ENCODE measurements at regions not wholly inside any gene's neighbourhood (a gene's known extent, or its start where the extent isn't known, plus 50 kb on each side); places are given as distances from the start of the nearest gene placed in this dataset.

DNA sequence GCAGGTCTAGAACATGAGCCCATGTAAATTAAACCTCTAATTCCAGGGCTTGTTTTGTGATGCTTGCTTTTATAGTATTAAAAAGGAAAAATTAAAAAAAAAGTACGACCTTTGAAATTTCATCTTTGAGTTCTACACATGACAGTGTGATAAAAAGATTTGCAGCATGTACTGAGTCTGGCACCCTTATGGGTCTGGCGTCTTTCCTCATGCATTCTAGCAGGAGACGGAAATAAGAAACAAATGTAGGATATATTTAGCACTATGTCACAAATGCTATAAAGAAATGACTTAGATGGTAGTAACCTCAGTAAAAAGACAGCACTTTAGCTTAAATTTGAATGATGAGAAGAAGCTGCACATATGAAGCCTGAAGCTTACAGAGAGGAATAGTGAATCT lies 1474.3 kb upstream of the CDH6 start:
- H3K23ac ChIP-seq (ENCODE audit: insufficient read length, low read depth, low read length) = no peak overlapping the region
- H3K4me2 ChIP-seq (ENCODE audit: insufficient read depth, insufficient read length, low read length) = no peak overlapping the region
- no peak overlapping the region for H2BK120ac ChIP-seq (ENCODE audit: low read depth, low read length, poor library complexity, severe bottlenecking)
- H2BK5ac ChIP-seq (ENCODE audit: insufficient read length, low read length) = no peak overlapping the region
- H3K18ac ChIP-seq (ENCODE audit: insufficient read length, low read depth, low read length) = no peak overlapping the region
- H2BK20ac ChIP-seq (ENCODE audit: low read depth, low read length, poor library complexity, severe bottlenecking) = no peak overlapping the region
- no peak overlapping the region for H3K56ac ChIP-seq (ENCODE audit: insufficient read length, low read depth, low read length)
- H3K79me2 ChIP-seq (ENCODE audit: insufficient read depth, low read length) = no peaks in the 10 kb centered on the region
- DNase-seq = no peak
- H4K91ac ChIP-seq (ENCODE audit: insufficient read length, low read depth, low read length) = no peak overlapping the region
- H3K14ac ChIP-seq (ENCODE audit: insufficient read depth, low read length) = no peak overlapping the region
- H3K9ac ChIP-seq (ENCODE audit: extremely low read depth, insufficient read length, low read length) = no peak overlapping the region
- no peaks in the 10 kb centered on the region for H3K23me2 ChIP-seq (ENCODE audit: insufficient read length, low read depth, low read length, poor library complexity, severe bottlenecking)
- H4K20me1 ChIP-seq (ENCODE audit: control insufficient read depth, insufficient read depth, insufficient read length) = no peaks in the 10 kb centered on the region
- H2AFZ ChIP-seq (ENCODE audit: low read length) = no peak overlapping the region
- Mint-ChIP-seq H3K27me3 (ENCODE audit: low read depth) (no peaks in the 10 kb centered on the region), H3K4me1 (no peaks in the 10 kb centered on the region), H3K9me3 (no peaks in the 10 kb centered on the region; a peak in 1 of 5 replicates), H3K4me3 (no peak overlapping the region), H3K36me3 (ENCODE audit: insufficient read depth in 1 of 3, low read depth in 3 of 3) (no peaks in the 10 kb centered on the region), H3K27ac (no peak overlapping the region)
- H3K4ac ChIP-seq (ENCODE audit: low read depth, low read length) = no peak overlapping the region
- TF ChIP-seq, protein P1, sequence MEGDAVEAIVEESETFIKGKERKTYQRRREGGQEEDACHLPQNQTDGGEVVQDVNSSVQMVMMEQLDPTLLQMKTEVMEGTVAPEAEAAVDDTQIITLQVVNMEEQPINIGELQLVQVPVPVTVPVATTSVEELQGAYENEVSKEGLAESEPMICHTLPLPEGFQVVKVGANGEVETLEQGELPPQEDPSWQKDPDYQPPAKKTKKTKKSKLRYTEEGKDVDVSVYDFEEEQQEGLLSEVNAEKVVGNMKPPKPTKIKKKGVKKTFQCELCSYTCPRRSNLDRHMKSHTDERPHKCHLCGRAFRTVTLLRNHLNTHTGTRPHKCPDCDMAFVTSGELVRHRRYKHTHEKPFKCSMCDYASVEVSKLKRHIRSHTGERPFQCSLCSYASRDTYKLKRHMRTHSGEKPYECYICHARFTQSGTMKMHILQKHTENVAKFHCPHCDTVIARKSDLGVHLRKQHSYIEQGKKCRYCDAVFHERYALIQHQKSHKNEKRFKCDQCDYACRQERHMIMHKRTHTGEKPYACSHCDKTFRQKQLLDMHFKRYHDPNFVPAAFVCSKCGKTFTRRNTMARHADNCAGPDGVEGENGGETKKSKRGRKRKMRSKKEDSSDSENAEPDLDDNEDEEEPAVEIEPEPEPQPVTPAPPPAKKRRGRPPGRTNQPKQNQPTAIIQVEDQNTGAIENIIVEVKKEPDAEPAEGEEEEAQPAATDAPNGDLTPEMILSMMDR (conservative IDR thresholded peaks at IDR 0.05) = no peak
- H3K27ac ChIP-seq (ENCODE audit: insufficient read length, low read depth, low read length) = no peak overlapping the region
- no peaks in the 10 kb centered on the region for H3K4me1 ChIP-seq (ENCODE audit: insufficient read depth, low read length)
- no peaks in the 10 kb centered on the region for H3K9me3 ChIP-seq (ENCODE audit: control insufficient read depth, low read depth, low read length)
- H3K27me3 ChIP-seq (ENCODE audit: insufficient read depth, low read length) = no peaks in the 10 kb centered on the region
- H3T11ph ChIP-seq (ENCODE audit: low read length) = no peak overlapping the region
- no CpG with 5 or more reads among the region's 3 CpGs for WGBS (ENCODE audit: extremely low coverage, insufficient read length, low lambda C conversion rate)
- no peak overlapping the region for H4K8ac ChIP-seq (replicated peaks; ENCODE audit: insufficient read length, low read depth, low read length)
- H2AK5ac ChIP-seq (ENCODE audit: insufficient read length, low read length) = no peak overlapping the region
- H2BK12ac ChIP-seq (ENCODE audit: insufficient read length, low read depth, low read length) = no peak overlapping the region
- H2BK15ac ChIP-seq (ENCODE audit: low read depth, low read length) = no peak overlapping the region
- H4K5ac ChIP-seq (ENCODE audit: insufficient read length, low read depth, low read length) = no peak overlapping the region
- H3K79me1 ChIP-seq (ENCODE audit: insufficient read depth, low read depth, low read length, poor library complexity, severe bottlenecking) = no peaks in the 10 kb centered on the region

Data from H9 (cell line).